ENCODE measurements at regions not wholly inside any gene's neighbourhood (a gene's known extent, or its start where the extent isn't known, plus 50 kb on each side); places are given as distances from the start of the nearest gene placed in this dataset.
"Not testable (repeated sequence)": the region's sequence is repeated elsewhere in the genome, so short reads cannot be mapped to it uniquely, and the experiment has no call there.

DNA sequence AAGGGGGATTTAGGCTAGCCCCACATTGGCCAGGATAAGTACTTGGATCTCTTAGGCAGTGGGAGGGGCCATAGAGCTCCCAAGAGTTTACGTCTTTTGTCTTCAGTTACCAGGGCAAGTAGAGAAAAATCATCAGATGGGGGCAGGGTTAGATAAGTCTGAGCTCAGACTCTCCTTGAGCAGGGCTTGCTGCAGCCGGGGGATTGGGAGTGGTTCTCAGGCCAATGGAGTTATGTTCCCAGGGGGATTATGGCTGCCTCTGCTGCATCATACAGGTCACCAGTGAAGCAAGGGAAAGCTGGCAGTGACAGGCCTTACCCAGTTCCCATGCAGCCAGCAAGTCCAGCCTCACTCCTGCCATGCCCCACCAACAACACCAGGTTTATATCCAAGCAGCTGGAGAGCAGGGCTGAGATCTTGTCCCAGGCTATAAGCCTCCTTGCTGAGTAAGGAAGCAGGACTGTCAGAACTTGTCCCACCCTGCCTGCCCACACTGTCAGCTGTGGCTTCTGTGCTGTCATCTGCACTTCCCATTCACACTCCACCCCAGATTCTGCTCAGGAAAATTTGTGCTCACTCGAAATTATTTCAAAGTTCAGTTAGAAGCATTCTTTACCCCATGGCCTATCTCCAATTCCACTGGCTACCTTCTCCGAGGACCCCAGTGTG lies 215.3 kb downstream of the FAM43A start:
- Histone ChIP-seq H3K27ac (ENCODE audit: insufficient read depth, low read depth, low read length, poor library complexity, severe bottlenecking) (no peak overlapping the region), H3K27me3 (ENCODE audit: control insufficient read depth, insufficient read depth, low read length, poor library complexity, severe bottlenecking) (no peaks in the 10 kb centered on the region), H3K4me3 (ENCODE audit: insufficient read depth, low read depth, low read length) (no peak overlapping the region), H3K4me1 (ENCODE audit: control insufficient read depth, insufficient read depth, low read length) (no peaks in the 10 kb centered on the region), H3K9me3 (ENCODE audit: control insufficient read depth, low read length) (peaks cover 3% of the 10 kb centered on the region), H3K36me3 (ENCODE audit: control insufficient read depth, insufficient read depth, low read length) (no peaks in the 10 kb centered on the region)
- 89 to 92% methylated on average over 4 of the region's 4 CpGs for WGBS, 2 experiments

DNA sequence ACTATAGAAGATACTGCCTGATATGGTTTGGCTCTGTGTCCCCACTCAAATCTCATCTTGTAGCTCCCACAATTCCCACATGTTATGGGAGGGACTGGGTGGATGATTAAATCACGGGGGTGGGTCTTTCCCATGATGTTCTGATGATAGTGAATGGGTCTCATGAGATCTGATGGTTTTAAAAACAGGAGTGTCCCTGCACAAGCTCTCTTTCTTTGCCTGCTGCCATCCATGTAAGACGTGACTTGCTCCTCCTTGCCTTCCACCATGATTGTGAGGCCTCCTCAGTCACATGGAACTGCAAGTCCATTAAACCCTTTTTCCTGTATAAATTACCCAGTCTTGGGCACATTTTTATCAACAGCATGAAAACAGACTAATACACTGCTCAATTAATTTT lies 217.8 kb downstream of the FAM43A start:
- not testable (repeated sequence) for H3K36me3 ChIP-seq (ENCODE audit: control insufficient read depth, insufficient read depth, low read length); H3K27me3 ChIP-seq (ENCODE audit: control insufficient read depth, insufficient read depth, low read length, poor library complexity, severe bottlenecking); H3K4me3 ChIP-seq (ENCODE audit: insufficient read depth, low read depth, low read length); H3K9me3 ChIP-seq (ENCODE audit: control insufficient read depth, low read length); H3K4me1 ChIP-seq (ENCODE audit: control insufficient read depth, insufficient read depth, low read length); H3K27ac ChIP-seq (ENCODE audit: insufficient read depth, low read depth, low read length, poor library complexity, severe bottlenecking)
- WGBS, 2 experiments = 89 to 90% methylated on average over 2 of the region's 2 CpGs

DNA sequence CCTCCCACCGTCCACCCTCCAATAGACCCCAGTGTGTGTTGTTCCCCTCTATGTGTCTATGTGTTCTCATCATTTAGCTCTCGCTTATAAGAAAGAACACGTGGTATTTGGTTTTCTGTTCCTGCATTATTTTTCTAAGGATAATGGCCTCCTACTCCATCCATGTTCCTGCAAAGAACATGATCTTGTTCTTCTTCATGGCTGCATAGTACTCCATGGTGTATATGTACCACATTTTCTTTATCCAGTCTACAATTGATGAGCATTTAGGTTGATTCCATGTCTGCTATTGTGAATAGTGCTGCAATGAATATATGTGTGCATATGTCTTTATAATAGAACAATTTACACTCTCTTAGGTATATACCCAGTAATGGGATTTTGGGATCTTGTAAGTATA lies 219.3 kb downstream of the FAM43A start:
- not testable (repeated sequence) for H3K9me3 ChIP-seq (ENCODE audit: control insufficient read depth, low read length); H3K4me1 ChIP-seq (ENCODE audit: control insufficient read depth, insufficient read depth, low read length); H3K27me3 ChIP-seq (ENCODE audit: control insufficient read depth, insufficient read depth, low read length, poor library complexity, severe bottlenecking); H3K27ac ChIP-seq (ENCODE audit: insufficient read depth, low read depth, low read length, poor library complexity, severe bottlenecking); H3K4me3 ChIP-seq (ENCODE audit: insufficient read depth, low read depth, low read length); H3K36me3 ChIP-seq (ENCODE audit: control insufficient read depth, insufficient read depth, low read length)
- WGBS, 2 experiments = 93 to 96% methylated on average over 3 of the region's 3 CpGs

DNA sequence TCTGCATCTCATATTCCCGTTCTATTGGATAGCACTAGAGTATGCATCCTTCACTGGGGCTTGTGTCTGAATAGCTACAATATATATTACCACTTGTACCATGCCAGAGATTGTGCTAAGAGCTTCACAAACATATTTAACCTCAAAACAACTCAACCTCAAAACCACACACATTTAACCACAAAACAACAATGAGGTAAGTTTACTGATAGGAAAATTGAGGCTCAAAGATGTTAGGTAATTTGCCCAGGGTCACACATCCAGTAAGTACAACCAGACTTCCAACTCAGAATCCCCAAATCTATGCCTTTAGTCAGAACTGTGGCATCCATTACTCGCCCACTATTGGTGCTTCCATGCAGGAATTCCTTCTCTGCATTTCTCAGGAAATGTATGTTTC lies 220.0 kb downstream of the FAM43A start:
- 82 to 97% methylated on average over 2 of the region's 2 CpGs for WGBS, 2 experiments

DNA sequence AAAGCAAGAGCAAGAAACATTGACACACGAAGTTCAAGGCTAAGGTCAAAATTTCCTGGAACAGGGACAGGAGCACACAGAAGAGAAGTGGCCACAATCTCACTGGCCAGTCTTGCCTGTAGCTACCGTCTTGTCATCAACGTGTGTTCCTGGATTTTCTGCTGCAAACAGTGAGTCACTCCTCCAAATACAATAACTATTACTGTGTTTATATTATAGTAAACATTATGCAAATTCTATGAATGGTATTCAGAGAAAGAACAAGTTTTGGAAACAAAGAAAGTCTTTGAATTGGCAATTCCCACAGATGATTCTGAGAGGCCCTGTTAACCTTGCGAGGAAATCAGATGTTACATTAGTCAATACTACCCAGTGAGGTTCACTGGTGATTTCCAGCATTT lies 220.5 kb downstream of the FAM43A start:
- Histone ChIP-seq H3K27ac (ENCODE audit: insufficient read depth, low read depth, low read length, poor library complexity, severe bottlenecking) (no peak overlapping the region), H3K36me3 (ENCODE audit: control insufficient read depth, insufficient read depth, low read length) (no peaks in the 10 kb centered on the region), H3K4me1 (ENCODE audit: control insufficient read depth, insufficient read depth, low read length) (no peaks in the 10 kb centered on the region), H3K9me3 (ENCODE audit: control insufficient read depth, low read length) (no peaks in the 10 kb centered on the region), H3K4me3 (ENCODE audit: insufficient read depth, low read depth, low read length) (no peak overlapping the region), H3K27me3 (ENCODE audit: control insufficient read depth, insufficient read depth, low read length, poor library complexity, severe bottlenecking) (no peaks in the 10 kb centered on the region)
- 93 to 96% methylated on average over 3 to 4 of the region's 4 CpGs for WGBS, 2 experiments

More for the DNA sequence above, 220.0 kb downstream of the FAM43A start:
- Histone ChIP-seq H3K27me3 (ENCODE audit: control insufficient read depth, insufficient read depth, low read length, poor library complexity, severe bottlenecking) (no peaks in the 10 kb centered on the region), H3K36me3 (ENCODE audit: control insufficient read depth, insufficient read depth, low read length) (no peaks in the 10 kb centered on the region), H3K4me3 (ENCODE audit: insufficient read depth, low read depth, low read length) (no peak overlapping the region), H3K27ac (ENCODE audit: insufficient read depth, low read depth, low read length, poor library complexity, severe bottlenecking) (no peak overlapping the region), H3K9me3 (ENCODE audit: control insufficient read depth, low read length) (no peaks in the 10 kb centered on the region), H3K4me1 (ENCODE audit: control insufficient read depth, insufficient read depth, low read length) (no peaks in the 10 kb centered on the region)

DNA sequence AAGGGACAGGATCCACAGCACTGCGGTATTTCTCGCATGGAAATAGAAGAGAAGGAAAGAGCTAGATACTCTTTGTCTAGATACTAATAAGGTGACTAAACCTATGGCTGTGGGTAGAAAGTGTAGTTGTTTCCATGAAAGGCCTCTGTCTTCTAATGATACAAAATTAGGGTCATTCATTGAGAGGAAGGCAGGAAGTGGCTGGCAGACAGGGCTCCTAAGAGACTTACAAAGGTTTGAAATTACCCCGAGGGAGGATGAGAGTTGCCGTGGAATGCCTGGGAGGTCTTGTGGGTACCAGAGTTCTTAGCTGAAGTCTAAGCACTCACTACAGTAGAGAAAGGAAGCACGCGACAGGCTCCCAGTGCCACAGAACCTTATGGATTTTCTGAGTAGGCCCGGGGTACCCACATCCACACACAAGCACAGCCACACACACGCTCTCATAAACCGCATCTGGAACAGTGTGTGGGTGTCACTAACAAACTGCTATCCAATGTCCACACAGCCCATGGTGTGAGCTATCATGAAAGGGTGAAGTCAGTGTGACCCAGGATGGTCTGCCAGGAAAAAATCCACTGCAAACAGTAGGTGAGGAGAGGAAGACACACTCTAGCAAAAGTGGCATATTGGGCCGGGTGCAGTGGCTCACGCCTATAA lies 221.4 kb downstream of the FAM43A start:
- Histone ChIP-seq H3K27me3 (ENCODE audit: control insufficient read depth, insufficient read depth, low read length, poor library complexity, severe bottlenecking) (no peaks in the 10 kb centered on the region), H3K27ac (ENCODE audit: insufficient read depth, low read depth, low read length, poor library complexity, severe bottlenecking) (no peak overlapping the region), H3K4me1 (ENCODE audit: control insufficient read depth, insufficient read depth, low read length) (no peaks in the 10 kb centered on the region), H3K4me3 (ENCODE audit: insufficient read depth, low read depth, low read length) (no peak overlapping the region), H3K9me3 (ENCODE audit: control insufficient read depth, low read length) (no peaks in the 10 kb centered on the region), H3K36me3 (ENCODE audit: control insufficient read depth, insufficient read depth, low read length) (no peaks in the 10 kb centered on the region)
- 72 to 77% methylated on average over 11 of the region's 11 CpGs for WGBS, 2 experiments

DNA sequence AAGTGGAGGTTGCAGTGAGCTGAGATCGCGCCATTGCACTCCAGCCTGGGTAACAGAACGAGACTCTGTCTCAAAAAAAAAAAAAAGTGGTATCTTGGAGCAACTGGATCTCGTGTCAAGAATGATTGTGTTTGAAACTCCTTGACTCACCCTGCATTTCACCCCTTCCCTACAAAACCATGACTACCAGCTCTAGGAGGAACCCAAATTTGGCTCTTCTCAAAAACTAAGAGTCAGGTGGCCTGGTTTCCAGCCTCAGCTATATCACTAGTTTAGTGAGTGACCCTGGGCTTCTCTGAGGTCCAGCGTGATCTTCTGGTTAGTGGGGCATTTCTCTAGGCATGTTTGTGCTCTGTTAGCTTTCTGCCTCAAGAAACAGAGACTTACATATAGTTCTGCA lies 222.1 kb downstream of the FAM43A start:
- H3K9me3 ChIP-seq (ENCODE audit: control insufficient read depth, low read length) = no peaks in the 10 kb centered on the region
- no peak overlapping the region for H3K27ac ChIP-seq (ENCODE audit: insufficient read depth, low read depth, low read length, poor library complexity, severe bottlenecking)
- 73 to 76% methylated on average over 5 of the region's 5 CpGs for WGBS, 2 experiments

DNA sequence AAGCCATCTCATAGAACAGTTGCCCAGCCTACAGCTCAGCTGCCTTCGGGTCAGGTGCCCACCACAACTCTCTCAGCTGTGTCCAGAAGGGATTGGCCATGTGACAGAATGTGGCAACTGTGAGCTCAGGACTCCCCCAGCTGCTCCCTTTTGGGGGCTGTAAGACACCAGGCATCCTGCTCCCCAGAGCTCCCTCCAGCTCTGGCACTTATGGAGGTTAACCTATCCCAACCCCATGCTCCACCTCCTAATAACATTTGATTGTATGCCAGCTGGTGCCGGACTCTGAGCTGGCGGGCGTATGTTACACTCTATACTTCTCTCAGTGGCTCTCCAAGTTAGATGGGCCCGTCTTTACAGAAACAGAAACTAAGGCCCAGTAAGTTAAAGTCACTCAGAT lies 222.8 kb downstream of the FAM43A start:
- H3K27me3 ChIP-seq (ENCODE audit: control insufficient read depth, insufficient read depth, low read length, poor library complexity, severe bottlenecking) = no peaks in the 10 kb centered on the region
- H3K36me3 ChIP-seq (ENCODE audit: control insufficient read depth, insufficient read depth, low read length) = no peaks in the 10 kb centered on the region
- no peak overlapping the region for H3K27ac ChIP-seq (ENCODE audit: insufficient read depth, low read depth, low read length, poor library complexity, severe bottlenecking)
- H3K4me3 ChIP-seq (ENCODE audit: insufficient read depth, low read depth, low read length) = no peak overlapping the region
- 93 to 97% methylated on average over 5 of the region's 5 CpGs for WGBS, 2 experiments
- no peaks in the 10 kb centered on the region for H3K9me3 ChIP-seq (ENCODE audit: control insufficient read depth, low read length)
- H3K4me1 ChIP-seq (ENCODE audit: control insufficient read depth, insufficient read depth, low read length) = no peaks in the 10 kb centered on the region

More for the DNA sequence above, 222.1 kb downstream of the FAM43A start:
- Histone ChIP-seq H3K36me3 (ENCODE audit: control insufficient read depth, insufficient read depth, low read length) (no peaks in the 10 kb centered on the region), H3K4me1 (ENCODE audit: control insufficient read depth, insufficient read depth, low read length) (no peaks in the 10 kb centered on the region), H3K27me3 (ENCODE audit: control insufficient read depth, insufficient read depth, low read length, poor library complexity, severe bottlenecking) (no peaks in the 10 kb centered on the region), H3K4me3 (ENCODE audit: insufficient read depth, low read depth, low read length) (no peak overlapping the region)

DNA sequence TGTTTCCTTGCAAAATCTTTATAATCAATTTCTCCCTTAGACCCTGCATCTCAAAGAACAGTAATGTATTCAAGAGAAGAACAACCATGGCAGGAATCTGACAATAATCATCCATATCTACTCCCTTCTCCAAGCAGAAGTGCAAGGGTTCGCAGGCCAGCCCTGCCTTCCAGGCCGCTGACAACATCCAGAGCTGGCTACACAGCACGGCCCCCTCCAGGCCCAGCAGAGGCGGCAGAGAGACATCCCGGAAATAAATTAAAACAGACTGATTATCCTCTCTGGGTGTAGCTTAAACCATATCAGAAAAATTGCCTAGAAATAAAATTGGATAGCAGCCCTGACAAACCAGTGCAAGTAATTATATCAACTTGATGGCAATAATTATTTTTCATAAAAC lies 223.3 kb downstream of the FAM43A start:
- no peak overlapping the region for H3K4me3 ChIP-seq (ENCODE audit: insufficient read depth, low read depth, low read length)
- no peaks in the 10 kb centered on the region for H3K36me3 ChIP-seq (ENCODE audit: control insufficient read depth, insufficient read depth, low read length)
- no peaks in the 10 kb centered on the region for H3K27me3 ChIP-seq (ENCODE audit: control insufficient read depth, insufficient read depth, low read length, poor library complexity, severe bottlenecking)
- H3K9me3 ChIP-seq (ENCODE audit: control insufficient read depth, low read length) = no peaks in the 10 kb centered on the region
- no peak overlapping the region for H3K27ac ChIP-seq (ENCODE audit: insufficient read depth, low read depth, low read length, poor library complexity, severe bottlenecking)
- H3K4me1 ChIP-seq (ENCODE audit: control insufficient read depth, insufficient read depth, low read length) = no peaks in the 10 kb centered on the region
- 87 to 88% methylated on average over 5 of the region's 5 CpGs for WGBS, 2 experiments

DNA sequence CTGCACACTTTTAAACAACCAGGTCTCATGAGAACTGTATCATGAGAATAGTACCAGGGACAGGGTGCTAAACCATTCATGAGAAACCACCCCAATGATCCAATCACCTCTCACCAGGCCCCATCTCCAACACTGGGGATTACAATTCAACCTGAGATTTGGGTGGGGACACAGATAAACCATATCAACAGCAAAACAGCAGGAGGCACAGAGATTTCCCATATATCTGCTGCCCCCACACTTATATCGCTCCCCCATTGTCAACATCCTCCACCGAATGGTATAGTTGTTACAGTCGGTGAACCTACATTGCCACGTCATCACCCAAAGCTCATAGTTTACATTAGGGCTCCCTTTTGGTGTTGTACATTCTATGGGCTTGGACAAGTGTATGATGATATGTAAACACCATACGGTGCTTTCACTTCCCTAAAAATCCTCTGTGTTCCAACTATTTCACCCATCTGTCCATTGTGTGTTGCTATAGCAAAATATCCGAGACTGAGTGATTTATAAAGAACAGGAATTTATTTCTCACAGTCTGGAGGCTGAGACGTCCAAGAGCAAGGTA lies 224.8 kb downstream of the FAM43A start:
- H3K27me3 ChIP-seq (ENCODE audit: control insufficient read depth, insufficient read depth, low read length, poor library complexity, severe bottlenecking) = no peaks in the 10 kb centered on the region
- H3K4me1 ChIP-seq (ENCODE audit: control insufficient read depth, insufficient read depth, low read length) = no peaks in the 10 kb centered on the region
- H3K27ac ChIP-seq (ENCODE audit: insufficient read depth, low read depth, low read length, poor library complexity, severe bottlenecking) = no peak overlapping the region
- H3K9me3 ChIP-seq (ENCODE audit: control insufficient read depth, low read length) = no peaks in the 10 kb centered on the region
- 93 to 96% methylated on average over 6 to 7 of the region's 7 CpGs for WGBS, 2 experiments
- no peaks in the 10 kb centered on the region for H3K36me3 ChIP-seq (ENCODE audit: control insufficient read depth, insufficient read depth, low read length)
- no peak overlapping the region for H3K4me3 ChIP-seq (ENCODE audit: insufficient read depth, low read depth, low read length)
